ENCODE measurements at regions not wholly inside any gene's neighbourhood (a gene's known extent, or its start where the extent isn't known, plus 50 kb on each side); places are given as distances from the start of the nearest gene placed in this dataset.
"Not testable (repeated sequence)": the region's sequence is repeated elsewhere in the genome, so short reads cannot be mapped to it uniquely, and the experiment has no call there.

DNA sequence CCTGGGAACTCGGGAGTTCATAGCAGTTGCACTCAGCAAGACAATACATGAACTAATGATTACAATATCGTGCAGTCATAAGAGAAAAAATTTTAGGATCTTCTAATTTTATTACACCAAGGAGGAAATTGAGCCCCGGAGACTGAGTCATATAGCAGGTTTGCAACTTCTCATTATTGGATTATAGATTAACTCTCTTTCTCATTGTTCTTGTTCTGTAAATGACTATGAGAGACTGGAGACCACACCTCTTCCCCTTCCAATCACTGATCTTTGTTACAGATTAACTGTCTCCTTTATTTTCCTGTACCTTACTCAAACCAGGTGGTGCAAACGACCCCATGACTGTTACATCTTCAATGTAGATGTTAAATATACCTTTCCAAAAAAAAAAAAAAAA is 435.8 kb upstream of the DDX18 start:
- TF ChIP-seq, protein P1, sequence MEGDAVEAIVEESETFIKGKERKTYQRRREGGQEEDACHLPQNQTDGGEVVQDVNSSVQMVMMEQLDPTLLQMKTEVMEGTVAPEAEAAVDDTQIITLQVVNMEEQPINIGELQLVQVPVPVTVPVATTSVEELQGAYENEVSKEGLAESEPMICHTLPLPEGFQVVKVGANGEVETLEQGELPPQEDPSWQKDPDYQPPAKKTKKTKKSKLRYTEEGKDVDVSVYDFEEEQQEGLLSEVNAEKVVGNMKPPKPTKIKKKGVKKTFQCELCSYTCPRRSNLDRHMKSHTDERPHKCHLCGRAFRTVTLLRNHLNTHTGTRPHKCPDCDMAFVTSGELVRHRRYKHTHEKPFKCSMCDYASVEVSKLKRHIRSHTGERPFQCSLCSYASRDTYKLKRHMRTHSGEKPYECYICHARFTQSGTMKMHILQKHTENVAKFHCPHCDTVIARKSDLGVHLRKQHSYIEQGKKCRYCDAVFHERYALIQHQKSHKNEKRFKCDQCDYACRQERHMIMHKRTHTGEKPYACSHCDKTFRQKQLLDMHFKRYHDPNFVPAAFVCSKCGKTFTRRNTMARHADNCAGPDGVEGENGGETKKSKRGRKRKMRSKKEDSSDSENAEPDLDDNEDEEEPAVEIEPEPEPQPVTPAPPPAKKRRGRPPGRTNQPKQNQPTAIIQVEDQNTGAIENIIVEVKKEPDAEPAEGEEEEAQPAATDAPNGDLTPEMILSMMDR (IDR thresholded peaks at IDR 0.05; ENCODE audit: low read depth, low read length), result no peak
- no peak overlapping the region for H3K4me3 ChIP-seq (replicated peaks in 1 of 2; ENCODE audit: low read depth in 2 of 2, low read length in 2 of 2)
- DNase-seq (ENCODE audit: low read depth in 2 of 2), result no peak

DNA sequence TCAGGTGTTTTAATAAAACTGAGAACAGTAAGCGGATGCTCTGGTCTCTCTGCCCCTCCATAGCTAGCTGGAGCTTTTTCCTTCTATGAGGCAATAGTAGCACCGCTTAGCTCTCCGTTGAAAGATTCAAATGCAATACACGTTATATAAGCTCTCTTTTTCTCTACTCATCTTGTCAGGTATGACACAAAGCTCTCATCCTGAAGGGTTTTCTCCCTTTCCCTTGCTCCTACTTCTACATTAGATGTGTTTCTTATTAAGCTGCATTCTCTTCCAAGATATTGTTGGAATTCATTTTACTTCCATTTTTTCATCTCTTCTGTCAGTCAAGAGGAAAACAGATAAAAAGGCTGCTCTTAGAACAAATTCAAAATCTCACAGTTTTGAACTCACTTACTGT is 434.6 kb upstream of the DDX18 start:
- no peak for DNase-seq (ENCODE audit: low read depth in 2 of 2)
- no peak overlapping the region for H3K4me3 ChIP-seq (replicated peaks in 1 of 2; ENCODE audit: low read depth in 2 of 2, low read length in 2 of 2)
- TF ChIP-seq, protein P1 (IDR thresholded peaks at IDR 0.05; ENCODE audit: low read depth, low read length), result no peak

DNA sequence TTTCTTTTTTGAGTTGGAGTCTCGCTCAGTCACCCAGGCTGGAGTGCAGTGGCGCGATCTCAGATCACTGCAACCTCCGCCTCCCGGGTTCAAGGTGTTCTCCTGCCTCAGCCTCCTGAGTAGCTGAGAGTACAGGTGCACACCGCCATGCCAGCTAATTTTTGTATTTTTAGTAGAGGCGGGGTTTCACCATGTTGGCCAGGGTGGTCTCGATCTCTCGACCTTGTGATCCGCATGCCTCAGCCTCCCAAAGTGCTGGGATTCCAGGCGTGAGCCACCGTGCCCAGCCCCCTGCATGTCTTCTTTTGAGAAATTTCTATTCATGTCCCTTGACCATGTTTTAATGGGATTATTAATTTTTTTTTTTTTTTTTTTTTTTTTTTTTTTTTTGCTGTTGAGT is 430.5 kb upstream of the DDX18 start:
- not testable (repeated sequence) for H3K4me3 ChIP-seq (replicated peaks in 1 of 2; ENCODE audit: low read depth in 2 of 2, low read length in 2 of 2); DNase-seq (ENCODE audit: low read depth in 2 of 2)

DNA sequence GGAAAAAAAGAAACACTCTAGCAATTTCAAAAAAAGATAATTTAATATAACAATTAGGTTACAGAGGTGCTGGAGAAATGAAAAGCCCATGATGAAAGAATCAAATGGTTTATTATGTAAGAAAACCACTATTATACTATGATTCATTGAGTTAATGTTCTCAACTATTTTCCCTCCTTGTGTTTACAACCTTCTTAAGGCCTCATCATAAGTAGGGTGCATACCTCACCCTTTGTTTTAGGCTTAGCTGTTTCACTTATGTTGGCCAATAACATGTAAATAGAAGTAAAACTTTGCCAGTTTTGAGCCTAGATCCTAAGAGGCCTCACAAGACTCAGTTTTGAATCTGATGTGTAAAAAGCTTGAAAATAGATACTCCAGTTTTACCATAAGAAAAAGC is 418.3 kb upstream of the DDX18 start:
- no peak overlapping the region for H3K4me3 ChIP-seq (replicated peaks in 1 of 2; ENCODE audit: low read depth in 2 of 2, low read length in 2 of 2)
- TF ChIP-seq, protein P1 (IDR thresholded peaks at IDR 0.05; ENCODE audit: low read depth, low read length), result no peak
- no peak for DNase-seq (ENCODE audit: low read depth in 2 of 2)

DNA sequence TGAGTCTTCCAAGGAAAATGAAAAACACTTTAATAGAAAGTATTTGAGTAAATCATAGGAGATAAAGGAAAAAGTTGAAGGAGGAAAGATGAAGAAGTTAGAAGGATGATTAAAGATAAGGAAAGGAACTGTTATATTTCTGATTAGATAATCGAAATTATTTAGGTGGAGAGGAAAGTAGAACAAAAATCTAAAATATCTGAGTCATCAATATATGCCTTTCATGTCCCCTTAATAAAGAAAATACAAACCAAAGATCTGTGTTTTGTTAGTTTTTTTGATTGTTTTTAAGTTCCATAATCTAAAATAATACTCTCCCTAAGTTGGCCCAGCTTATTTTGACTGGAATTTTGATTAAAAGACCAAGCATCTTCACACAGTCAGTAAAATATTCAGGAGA is 412.9 kb upstream of the DDX18 start:
- no peak overlapping the region for H3K4me3 ChIP-seq (replicated peaks in 1 of 2; ENCODE audit: low read depth in 2 of 2, low read length in 2 of 2)
- TF ChIP-seq, protein P1 (IDR thresholded peaks at IDR 0.05; ENCODE audit: low read depth, low read length), result no peak
- DNase-seq (ENCODE audit: low read depth in 2 of 2), result no peak

DNA sequence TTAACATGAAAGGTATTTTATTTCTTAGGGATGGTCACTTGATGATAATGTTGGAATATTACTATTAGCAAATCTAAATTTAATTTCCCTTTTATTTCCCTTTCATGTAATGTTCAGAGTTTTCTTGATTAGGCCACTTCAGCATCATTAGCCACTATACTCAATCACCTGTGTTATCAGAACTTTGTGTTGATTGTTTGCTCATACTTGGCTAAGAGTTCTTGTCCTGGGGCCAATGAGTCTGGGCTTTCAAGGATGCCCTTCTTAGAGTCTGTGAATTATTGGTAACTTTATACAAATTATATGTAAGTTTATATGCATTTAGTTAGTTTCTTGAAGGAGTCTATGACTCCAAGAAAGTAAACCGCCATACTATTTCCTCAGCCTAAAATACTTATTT is 408.0 kb upstream of the DDX18 start:
- TF ChIP-seq, protein P1 (IDR thresholded peaks at IDR 0.05; ENCODE audit: low read depth, low read length), result no peak
- no peak for DNase-seq (ENCODE audit: low read depth in 2 of 2)
- H3K4me3 ChIP-seq (replicated peaks in 1 of 2; ENCODE audit: low read depth in 2 of 2, low read length in 2 of 2), result no peak overlapping the region

DNA sequence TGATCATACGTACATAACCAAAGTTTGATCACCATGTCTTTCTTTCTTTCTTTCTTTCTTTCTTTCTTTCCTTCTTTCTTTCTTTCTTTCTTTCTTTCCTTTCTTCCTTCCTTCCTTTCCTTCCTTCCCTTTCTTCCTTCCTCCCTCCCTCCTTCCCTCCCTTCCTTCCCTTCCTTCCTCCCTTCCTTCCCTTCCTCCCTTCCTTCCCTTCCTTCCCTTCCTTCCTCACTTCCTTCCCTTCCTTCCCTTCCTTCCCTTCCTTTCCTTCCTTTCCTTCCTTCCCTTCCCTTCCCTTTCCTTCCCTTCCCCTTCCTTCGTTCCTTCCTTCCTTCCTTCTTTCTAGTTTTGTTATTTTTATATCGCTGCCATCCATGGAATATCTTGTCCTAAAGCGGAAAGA is 406.7 kb upstream of the DDX18 start:
- TF ChIP-seq, protein P1 (IDR thresholded peaks at IDR 0.05; ENCODE audit: low read depth, low read length), result no peak
- H3K4me3 ChIP-seq (replicated peaks in 1 of 2; ENCODE audit: low read depth in 2 of 2, low read length in 2 of 2), result no peak overlapping the region
- no peak for DNase-seq (ENCODE audit: low read depth in 2 of 2)

Data from cardiac fibroblast (primary cell).